Endothelial cell of umbilical vein (primary cell): ENCODE measurements at regions not wholly inside any gene's neighbourhood (a gene's known extent, or its start where the extent isn't known, plus 50 kb on each side); places are given as distances from the start of the nearest gene placed in this dataset.

Experiments used
- EZH2 ChIP-seq: IDR thresholded peaks from 2 replicates; pipeline ENCODE4 v1.6.1; 2012; ENCODE audit warnings: borderline replicate concordance, low read depth, mild to moderate bottlenecking, moderate library complexity, low read length, inconsistent platforms; ENCODE audit not compliant: severe bottlenecking
- FOS ChIP-seq: IDR thresholded peaks from 2 replicates; pipeline ENCODE4 v1.6.1; 2011; ENCODE audit warnings: mild to moderate bottlenecking, low read length, moderate library complexity, borderline replicate concordance; ENCODE audit not compliant: insufficient read depth
- GATA2 ChIP-seq: IDR thresholded peaks from 2 replicates; pipeline ENCODE4 v1.7.0; 2011; ENCODE audit warnings: low read depth, mild to moderate bottlenecking, moderate library complexity, mixed read lengths, low read length; ENCODE audit not compliant: insufficient read length, insufficient read depth
- JUN ChIP-seq: IDR thresholded peaks from 2 replicates; pipeline ENCODE4 v1.6.1; 2011; ENCODE audit warnings: borderline replicate concordance, low read depth; ENCODE audit not compliant: insufficient read length, insufficient read depth
- MYC ChIP-seq: IDR thresholded peaks from one replicate; pipeline ENCODE4 v1.6.1; 2011; ENCODE audit warnings: mild to moderate bottlenecking, low read depth, low read length
- POLR2A ChIP-seq: IDR thresholded peaks from 2 replicates; pipeline ENCODE4 v1.6.1; 2012; ENCODE audit warnings: low read depth, mild to moderate bottlenecking, control low read depth, low read length
- POLR2AphosphoS5 ChIP-seq: IDR thresholded peaks from 2 replicates; pipeline ENCODE4 v1.6.1; 2012; ENCODE audit warnings: low read depth, mild to moderate bottlenecking, control low read depth, low read length, moderate library complexity; ENCODE audit not compliant: insufficient read depth
- TF ChIP-seq, protein P1 (sequence below), 2 donors: IDR thresholded peaks; 1 replicate in 1 of 2; 2 replicates in 1 of 2; pipeline ENCODE4 v1.5.1; 2011; ENCODE audit warnings: low read length in 2 of 2, mild to moderate bottlenecking in 2 of 2, moderate library complexity in 2 of 2, control low read depth in 1 of 2, inconsistent platforms in 1 of 2, low read depth in 1 of 2; ENCODE audit not compliant: insufficient read depth in 1 of 2; ENCODE audit errors: extremely low read depth in 1 of 2
- TF ChIP-seq, protein P2 (sequence below): IDR thresholded peaks from 2 replicates; pipeline ENCODE4 v1.6.1; 2011; ENCODE audit not compliant: insufficient read depth, insufficient read length

DNA sequence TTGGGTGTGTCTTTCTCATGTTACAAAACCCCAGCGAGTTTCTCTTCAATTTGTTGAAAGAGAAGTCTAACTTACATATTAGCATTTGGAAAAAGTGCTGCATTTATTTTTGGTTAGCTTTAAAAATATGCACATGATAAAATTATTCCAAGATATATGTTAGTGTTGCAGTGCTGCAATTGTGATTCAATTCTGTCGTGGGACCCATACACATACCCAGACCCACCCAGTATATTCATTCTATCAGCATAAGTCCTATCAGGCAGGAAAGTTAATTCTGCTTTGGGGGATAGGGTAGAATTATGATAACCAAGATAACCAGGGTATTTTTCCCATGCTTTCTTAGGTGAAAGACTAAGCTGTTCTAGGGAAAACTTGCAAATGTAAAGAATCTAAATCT lies 313.5 kb downstream of the EPHA7 start:
- TF ChIP-seq, protein P1, sequence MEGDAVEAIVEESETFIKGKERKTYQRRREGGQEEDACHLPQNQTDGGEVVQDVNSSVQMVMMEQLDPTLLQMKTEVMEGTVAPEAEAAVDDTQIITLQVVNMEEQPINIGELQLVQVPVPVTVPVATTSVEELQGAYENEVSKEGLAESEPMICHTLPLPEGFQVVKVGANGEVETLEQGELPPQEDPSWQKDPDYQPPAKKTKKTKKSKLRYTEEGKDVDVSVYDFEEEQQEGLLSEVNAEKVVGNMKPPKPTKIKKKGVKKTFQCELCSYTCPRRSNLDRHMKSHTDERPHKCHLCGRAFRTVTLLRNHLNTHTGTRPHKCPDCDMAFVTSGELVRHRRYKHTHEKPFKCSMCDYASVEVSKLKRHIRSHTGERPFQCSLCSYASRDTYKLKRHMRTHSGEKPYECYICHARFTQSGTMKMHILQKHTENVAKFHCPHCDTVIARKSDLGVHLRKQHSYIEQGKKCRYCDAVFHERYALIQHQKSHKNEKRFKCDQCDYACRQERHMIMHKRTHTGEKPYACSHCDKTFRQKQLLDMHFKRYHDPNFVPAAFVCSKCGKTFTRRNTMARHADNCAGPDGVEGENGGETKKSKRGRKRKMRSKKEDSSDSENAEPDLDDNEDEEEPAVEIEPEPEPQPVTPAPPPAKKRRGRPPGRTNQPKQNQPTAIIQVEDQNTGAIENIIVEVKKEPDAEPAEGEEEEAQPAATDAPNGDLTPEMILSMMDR (IDR thresholded peaks at IDR 0.05; ENCODE audit: extremely low read depth in 1 of 2, insufficient read depth in 1 of 2, low read depth in 1 of 2, low read length in 2 of 2), result no peak
- no peak for TF ChIP-seq POLR2A
- TF ChIP-seq JUN, result no peak
- TF ChIP-seq EZH2, result no peak
- TF ChIP-seq, protein P2, sequence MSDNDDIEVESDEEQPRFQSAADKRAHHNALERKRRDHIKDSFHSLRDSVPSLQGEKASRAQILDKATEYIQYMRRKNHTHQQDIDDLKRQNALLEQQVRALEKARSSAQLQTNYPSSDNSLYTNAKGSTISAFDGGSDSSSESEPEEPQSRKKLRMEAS, result no peak
- TF ChIP-seq FOS, result no peak
- TF ChIP-seq POLR2AphosphoS5, result no peak
- no peak for TF ChIP-seq GATA2
- TF ChIP-seq MYC, result no peak
